ENCODE measurements at regions not wholly inside any gene's neighbourhood (a gene's known extent, or its start where the extent isn't known, plus 50 kb on each side); places are given as distances from the start of the nearest gene placed in this dataset.

GRCh38 chr20:23286346-23286745 lies 64.2 kb upstream of the NXT1 start:
- no peak for TF ChIP-seq EZH2 (IDR thresholded peaks at IDR 0.05; ENCODE audit: borderline replicate concordance, insufficient read depth, low read depth, low read length, poor library complexity, severe bottlenecking)
- no peak for TF ChIP-seq CTCF (IDR thresholded peaks at IDR 0.05)
